Stimulated activated CD4-positive, alpha-beta T cell treated with anti-CD3 and anti-CD28 coated beads, Interleukin-2, amount 100 ng/mL, for 24 hours (primary cell): ENCODE measurements at regions not wholly inside any gene's neighbourhood (a gene's known extent, or its start where the extent isn't known, plus 50 kb on each side); places are given as distances from the start of the nearest gene placed in this dataset.
"Not testable (repeated sequence)": the region's sequence is repeated elsewhere in the genome, so short reads cannot be mapped to it uniquely, and the experiment has no call there.

ENCODE experiments used
- DNase-seq, 2 donors: peaks; one replicate each; pipeline ENCODE4 v3.0.0-alpha.2; 2020

DNA sequence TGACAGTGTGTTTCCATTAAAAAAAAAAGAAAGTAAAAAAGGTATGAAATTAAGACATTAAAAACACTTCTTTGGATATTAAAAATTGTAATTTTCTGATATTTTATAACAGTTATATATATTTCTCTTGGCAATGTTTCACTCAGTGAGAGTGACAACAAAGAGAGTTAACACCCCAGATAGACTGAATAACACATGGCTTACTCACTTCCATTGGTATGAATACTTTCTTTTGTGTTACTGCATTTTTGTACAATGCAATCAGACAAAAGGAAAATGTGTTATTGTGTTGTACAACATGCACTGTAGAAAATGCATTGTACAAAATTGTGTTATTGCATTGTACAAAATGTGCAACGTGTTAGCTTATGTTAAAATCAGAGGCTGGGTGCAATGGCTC, 676.6 kb upstream of the AMELY start:
- not testable (repeated sequence) for DNase-seq

DNA sequence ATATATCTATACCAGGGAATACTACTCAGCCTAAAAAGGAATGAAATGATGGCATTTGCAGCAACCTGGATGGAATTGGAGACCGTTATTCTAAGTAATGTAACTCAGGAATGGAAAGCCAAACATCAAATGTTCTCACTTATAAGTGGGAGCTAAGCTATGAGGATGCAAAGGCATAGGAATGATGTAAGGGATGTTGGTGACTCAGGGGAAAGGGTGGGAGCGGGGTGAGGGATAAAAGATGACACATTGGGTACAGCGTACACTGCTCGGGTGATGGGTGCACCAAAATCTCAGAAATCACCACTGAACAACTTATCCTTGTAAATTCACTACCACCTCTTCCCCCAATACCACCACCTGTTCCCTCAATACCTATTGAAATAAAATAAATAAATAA, 651.0 kb upstream of the AMELY start:
- no peak for DNase-seq

DNA sequence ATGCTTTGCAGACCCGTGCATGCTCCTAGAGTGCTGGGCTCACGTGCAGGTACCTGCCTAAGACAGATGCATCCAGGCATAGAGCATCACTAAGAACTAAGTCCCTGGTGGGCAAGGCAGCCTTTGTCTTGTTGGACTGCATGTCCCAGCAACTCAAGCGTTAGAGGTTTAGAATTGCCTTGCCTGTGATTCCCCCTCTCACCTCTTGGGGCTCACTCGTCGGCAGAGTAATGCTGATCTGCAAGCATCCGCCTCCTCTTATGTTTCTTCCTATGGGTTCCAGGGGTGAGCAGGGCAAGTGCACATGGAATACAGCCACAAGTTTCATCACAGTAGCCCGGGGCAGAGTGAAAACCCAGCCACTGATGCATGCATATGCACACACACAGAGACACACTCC, 646.1 kb upstream of the AMELY start:
- DNase-seq = peak in 1 of 2 donors; percentile 0

DNA sequence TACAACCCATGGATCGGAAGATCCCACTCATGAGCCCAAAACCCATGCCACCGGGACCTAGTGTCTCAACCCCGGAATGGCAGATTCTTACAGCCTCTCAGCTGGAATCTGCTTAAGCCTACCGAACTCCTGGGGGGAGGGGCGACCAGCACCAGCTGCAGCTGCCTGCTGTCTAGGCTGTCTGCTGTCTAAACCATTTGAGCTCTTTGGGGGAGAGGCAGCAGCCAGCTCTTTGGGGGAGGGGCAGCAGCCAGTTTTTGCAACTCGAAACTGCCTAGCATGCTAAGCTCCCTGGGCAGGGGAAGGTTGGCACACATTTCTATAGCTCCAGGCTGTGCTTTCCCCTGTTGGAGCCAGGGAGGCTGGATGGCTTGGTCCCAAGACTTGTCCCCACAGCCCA, 643.5 kb upstream of the AMELY start:
- DNase-seq = no peak

DNA sequence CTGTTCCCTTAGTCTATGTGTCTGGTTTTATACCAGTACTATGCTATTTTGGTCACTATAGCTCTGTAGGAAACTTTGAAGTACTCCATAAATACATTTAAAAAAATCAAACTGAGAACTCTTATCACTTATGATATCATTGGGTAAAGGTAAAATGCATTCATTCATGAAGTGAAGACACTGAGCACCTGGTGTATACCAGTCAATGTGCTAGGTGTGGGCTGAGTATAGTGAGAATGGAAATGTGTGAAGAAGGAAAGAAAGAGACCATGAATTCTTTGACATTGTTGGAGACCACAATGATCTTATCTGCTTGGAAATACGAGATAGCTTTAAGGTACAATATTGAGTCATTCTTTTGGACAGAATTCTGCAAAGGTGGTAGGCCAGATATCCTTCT, 633.5 kb upstream of the AMELY start:
- no peak for DNase-seq

DNA sequence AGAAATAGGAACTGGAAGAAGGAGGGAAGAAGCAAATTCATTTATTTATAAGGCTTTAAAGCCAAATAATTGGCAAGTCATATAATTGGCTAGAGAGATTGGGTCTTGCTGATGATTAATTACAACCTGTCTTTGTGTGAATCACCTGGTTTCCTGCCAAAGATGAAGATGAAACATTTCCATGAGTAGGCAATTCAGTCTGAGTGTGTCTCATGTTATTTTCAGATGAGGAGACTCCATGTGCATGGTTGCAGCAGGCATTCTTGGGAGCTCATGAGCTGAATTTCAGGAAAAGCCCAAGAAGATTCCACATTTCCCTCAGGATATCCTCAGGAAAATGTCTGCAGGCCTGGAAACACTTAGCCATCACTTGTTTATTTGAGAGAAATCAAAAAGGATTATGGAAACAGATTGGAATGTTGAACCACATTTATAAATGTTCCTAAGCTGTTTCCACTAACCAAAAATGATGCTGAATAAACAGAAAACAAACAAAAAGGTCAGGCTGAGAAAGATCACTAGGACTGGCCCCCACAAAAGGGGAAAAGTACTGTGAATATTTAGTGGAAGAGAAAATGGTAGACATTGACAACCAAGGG, 632.7 kb upstream of the AMELY start:
- no peak for DNase-seq

DNA sequence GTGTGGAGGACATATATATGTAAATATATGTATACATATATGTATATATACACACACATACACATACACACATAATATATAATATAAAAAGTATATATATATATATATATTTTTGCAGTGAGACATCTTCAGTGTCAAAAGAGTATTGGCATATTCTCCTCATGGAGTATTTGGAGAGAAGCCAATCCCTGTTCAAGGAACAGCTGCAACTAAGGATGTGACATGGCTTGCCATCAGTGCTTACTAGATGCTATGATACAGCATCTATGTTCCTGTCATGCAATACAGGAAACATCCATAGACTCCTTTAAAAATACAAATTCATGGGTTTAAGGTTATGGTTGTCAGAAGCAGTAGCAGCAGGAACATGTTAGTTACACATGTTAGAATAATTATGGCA, 632.0 kb upstream of the AMELY start:
- DNase-seq = no peak

DNA sequence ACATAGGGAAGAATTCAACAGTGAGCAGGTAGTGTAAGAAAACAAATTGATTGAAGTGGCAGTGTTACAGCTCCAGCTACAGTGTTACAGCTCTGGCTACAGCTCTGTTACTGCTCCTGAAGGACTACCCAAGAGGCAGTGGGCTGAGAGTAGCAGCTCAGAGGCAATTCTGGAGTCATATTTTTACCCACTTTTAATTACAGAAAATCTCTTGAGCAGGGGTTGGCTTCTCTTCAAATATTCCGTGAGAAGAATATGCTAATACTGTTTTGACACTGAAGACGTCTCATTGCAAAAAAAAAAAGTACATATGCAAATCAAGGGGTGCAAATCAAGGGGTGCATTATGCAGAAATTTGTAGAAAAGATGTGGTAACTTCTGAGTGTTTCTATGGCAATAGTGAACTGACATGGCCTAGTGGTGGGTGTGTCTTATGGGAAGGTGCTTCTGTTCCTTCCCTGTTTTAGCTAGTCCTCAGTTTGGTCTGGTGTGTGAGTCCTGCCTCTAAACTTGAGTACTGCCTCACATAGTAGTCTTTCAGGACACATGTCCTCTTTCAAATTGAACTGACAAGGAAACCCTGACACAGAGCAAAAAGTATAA, 630.8 kb upstream of the AMELY start:
- no peak for DNase-seq

DNA sequence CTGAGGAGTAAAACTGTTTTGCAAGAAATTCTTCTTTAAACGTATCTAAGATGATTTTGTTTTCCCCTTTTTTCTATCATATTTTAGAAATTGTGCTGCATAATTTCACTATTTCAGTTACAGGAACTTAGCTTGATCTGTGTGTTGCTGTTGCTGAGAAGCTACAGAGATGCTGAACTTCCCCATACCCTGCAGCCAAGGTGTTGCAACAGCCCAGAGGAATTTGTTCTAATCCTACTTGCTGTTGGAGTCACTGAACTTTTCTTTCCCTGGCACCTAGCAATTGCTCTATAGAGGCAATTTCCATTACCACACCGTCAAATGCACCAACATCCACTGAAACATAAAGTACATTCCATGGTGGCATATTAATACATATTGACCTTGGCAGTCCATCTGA, 617.8 kb upstream of the AMELY start:
- no peak for DNase-seq

DNA sequence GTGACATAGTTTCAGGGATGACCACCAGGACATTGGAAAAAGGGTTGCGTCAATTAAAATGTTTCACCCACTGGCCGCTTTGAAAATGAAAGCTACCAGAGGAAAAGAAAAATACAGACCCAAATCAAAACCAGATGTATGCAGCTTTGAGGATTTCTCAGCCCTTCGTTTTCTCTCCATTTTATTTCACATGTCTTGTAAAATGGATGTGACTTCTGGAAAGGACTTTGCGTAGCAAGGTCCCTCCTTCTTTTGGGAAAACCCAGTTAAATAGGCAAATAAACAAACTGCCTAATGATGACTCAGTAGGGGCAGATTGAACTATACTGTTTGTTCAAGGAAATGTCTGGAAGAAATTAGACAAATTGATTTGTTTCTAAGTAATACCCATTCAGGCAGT, 616.0 kb upstream of the AMELY start:
- DNase-seq = not testable (repeated sequence)

DNA sequence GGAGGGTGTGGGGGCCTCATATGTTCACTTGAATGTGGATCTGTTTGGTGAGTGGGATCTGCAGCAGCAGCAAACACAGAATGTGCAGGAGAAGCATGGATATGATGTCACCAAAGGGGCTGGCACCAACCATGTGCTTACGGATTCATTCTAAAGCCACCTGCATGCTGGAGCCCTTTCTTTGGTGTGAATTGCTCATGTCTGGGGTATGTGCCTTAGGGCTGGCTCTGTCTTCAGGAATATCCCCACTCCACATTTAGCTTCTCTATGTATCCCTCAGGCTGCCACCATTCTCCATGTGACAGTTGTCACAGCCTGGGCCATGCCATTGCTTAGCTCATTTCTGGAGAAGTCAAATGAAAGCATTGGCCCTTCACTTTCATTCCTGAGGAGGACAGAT, 606.8 kb upstream of the AMELY start:
- no peak for DNase-seq

DNA sequence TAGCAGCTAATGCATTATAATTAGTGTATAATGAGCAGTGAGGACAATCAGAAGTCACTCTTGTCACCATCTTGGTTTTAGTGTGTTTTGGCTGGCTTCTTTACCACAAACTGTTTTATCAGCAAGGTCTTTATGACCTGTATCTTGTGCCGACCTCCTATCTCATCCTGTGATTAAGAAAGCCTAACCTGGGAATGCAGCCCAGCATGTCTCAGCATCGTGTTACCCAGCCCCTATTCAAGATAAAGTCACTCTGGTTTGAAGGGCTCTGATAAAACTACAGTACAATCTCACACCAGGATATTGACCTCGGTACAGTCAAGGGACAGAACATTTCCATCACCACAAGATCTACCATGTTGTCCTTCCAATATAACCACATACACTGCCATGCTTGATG, 604.7 kb upstream of the AMELY start:
- DNase-seq = no peak

DNA sequence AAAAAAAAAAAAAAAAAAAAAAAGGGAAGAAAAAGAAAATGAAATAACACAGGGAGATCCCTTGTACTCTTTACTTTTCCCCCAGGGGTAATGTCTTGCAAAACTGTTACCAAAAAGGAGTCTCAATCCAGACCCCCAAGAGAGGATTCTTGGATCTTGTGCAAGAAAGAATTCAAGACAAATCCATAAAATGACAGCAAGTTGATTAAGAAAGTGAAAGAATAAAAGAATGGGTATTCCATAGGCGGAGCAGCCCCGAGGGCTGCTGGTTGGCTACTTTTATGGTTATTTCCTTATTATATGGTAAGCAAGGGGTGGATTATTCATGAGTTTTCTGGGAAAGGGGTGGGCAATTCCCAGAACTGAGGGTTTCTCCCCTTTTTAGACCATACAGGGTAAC, 604.3 kb upstream of the AMELY start:
- no peak for DNase-seq

DNA sequence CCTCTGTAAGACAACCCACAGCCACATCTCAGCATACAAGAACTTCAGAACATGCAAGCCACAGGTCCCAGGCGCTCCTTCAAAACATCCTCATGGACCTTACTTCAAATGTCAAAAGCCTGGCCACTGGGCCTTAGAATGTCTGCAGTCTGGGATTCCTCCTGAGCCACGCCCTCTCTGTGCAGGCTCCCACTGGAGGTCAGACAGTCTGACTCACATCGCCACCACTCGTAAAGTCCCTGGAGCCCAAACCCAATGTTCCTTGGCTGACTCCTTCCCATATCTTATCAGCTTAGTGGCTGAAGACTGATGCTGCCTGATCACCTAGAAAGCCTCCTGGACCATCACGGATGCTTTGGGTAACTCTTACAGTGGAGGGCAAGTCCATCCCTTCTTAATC, 591.3 kb upstream of the AMELY start:
- DNase-seq = no peak

DNA sequence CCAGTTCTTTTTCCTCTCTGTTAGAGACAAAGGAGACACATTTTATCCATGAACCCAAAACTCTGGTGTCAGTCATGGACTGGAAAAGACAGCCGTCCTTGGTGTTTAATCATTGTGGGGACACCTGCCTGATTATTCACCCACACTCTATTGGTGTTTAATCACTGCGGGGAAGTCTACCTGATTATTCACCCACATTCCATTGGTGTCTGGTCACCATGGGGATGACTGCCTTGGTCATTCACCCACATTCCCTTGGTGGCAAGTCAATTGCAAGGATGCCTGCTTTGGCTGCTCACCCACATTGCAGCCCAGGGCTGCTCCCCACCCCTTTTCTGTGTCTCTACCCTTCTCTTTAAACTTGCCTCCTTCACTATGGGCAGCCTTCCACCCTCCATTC, 589.7 kb upstream of the AMELY start:
- no peak for DNase-seq

DNA sequence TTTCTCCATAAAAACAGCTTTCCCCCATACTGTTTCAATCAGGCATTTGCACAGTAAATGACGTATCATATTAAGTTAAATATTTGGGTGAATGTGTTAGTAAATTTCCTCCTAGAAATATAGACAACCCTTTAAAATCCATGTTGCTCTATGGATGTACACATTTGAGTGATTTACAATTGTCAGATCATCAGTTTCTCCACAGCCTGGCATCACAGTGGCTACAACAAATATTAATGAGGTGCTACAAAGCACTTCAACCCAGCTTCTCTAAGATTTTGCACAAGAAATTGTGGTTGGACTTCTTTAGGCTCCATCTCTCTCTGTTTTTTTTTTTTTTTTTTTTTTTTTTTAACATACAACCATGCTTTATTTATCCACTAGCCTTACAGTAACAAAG, 584.4 kb upstream of the AMELY start:
- no peak for DNase-seq

DNA sequence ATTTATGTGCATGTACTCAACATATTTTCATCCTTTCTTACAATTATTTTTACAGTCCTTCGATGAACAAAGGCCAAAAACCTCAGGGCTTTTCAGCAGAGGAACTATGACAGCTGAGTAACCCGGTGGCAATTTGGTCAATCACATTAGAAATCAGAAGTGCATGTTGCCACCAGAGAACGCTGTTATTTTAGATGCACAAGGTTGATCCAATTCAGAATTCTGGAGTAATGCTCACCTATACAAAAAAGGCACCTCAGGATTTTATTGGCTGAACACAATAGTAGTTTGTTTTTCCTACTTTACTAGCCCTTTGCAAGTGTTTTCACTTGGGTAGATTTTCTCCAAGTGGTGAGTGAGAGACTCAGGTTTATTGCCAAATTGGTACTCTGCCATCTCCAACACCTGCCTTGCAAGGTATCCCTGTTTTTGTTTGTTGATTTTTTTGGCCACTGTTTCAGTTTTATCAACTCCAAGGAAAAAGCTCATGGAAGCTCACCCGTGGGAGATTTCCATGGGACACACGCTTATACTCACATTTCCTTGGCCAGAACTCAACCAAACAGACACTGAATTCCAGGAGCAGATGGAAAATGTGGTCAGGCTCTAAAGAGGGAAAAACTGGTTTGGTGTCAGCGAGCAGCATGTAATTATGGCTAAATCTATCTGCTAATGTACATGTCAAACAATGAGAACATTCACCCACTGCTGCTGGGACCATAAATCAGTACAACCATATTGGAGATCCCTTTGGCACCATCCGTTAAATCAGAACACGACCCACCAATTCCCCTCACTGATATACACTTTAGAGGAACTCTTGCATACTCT, 573.1 kb upstream of the AMELY start:
- DNase-seq = not testable (repeated sequence)

DNA sequence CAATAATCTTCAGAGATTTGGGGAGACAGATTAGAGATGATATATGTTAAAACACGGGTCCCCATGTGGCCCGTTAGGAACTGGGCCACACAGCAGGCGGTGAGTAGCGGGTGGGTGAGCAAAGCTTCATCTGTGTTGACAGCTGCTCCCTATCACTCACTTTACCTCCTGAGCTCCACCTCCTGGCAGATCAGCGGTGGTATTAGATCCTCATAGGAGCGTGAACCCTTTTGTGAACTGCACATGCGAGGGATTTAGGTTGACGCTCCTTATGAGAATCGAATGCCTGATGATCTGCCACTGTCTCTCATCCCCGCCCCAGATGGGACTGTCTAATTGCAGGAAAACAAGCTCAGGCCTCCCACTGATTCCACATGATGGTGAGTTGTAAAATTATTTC, 560.4 kb upstream of the AMELY start:
- no peak for DNase-seq

DNA sequence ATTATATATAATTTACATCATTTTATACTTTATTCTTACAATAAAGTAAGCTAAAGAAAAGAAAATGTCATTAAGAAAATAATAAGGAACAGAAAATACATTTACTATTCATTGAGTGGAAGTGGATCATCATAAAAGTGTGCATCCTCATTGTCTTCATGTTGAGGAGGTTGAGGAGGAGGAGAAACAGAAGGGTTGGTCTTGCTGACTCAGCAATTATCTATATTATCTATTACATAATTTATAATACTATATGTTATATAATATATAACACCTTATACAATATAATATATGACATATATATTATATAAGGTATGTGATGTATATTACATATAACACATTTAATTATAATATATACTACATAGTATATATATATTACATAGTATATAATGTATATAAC, 558.5 kb upstream of the AMELY start:
- no peak for DNase-seq

DNA sequence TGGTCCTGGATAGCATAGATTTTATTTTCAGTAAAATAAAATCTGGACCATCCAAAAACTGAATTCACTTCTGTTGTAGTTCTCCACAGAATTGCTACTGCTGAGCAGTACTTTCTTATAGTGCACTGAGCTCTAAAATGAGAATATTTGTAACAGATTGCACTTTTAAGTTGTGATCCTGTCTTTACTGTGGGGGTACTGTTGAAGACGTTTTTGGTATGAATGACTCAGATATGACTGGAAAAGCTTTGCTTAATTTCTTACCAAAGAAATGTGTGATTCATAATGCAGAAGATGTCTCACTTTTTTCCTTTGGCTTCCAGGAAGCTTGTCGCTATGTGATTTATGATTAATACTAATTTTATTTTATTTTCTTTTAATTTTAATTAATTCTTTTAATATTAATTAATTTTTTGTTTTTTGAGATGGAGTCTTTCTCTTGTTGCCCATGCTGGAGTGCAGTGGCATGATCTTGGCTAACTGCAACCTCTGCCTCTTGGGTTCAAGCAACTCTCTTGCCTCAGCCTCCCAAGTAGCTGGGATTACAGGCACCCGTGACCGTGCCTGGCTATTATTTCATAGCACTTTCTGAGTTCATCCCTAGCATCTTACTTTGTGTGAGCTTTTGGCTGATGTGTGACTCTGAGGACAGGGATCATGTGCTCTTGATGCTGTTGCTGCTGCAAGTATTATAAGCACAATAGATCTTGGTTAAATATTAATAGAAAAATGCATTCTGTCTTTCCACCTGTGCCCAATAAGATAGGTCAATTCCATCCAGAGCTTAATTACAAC, 557.6 kb upstream of the AMELY start:
- no peak for DNase-seq

DNA sequence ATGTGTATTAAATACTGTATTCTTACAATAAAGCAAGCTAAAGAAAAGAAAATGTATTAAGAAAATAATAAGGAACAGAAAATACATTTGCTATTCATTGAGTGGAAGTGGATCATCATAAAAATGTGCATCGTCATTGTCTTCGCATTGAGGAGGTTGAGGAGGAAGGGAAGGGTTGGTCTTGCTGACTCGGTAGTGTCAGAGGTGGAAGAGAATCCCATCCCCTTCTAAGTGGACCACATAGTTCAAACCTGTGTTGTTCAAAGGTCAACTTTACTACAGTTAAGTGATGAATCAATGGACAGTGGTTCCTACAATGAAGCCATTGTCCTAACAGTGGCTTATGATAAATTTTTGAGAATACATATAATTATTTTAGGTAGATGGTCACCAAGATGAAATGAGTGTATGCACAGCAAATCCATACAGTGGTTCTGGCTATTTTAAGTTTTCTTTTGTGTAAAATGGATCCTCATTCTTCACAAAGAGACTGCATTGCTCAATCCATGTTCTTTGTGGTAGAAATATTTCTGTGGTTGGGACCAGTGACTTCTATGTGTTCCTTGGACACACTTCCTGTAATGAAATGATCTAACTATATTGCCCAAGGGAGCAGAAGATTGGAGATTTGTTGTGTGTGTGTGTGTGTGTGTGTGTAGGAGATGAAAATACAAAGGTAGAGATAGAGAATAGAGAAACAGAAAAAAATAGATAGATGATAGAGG, 556.4 kb upstream of the AMELY start:
- no peak for DNase-seq

DNA sequence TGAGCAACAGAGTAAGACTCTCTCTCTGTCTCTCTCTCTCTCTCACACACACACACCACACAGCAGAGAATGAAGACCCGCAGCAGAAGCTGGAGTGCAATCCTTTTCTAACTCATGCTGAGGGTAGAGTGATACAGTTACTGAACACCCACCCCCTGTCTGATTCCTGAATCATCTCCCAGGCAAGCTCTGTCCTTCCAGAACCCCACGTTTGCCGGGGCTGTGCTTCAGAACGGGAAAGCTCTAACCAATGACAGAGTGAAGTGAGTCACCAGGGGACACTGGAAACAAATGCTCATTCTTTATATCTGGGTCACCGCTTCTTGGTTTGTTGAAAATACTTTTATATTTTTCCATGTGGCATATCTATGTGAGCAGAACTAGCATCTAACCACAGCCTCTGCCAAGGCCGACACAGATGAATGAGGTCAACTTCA, 553.7 kb upstream of the AMELY start:
- DNase-seq = peak; percentile 30 to 47

DNA sequence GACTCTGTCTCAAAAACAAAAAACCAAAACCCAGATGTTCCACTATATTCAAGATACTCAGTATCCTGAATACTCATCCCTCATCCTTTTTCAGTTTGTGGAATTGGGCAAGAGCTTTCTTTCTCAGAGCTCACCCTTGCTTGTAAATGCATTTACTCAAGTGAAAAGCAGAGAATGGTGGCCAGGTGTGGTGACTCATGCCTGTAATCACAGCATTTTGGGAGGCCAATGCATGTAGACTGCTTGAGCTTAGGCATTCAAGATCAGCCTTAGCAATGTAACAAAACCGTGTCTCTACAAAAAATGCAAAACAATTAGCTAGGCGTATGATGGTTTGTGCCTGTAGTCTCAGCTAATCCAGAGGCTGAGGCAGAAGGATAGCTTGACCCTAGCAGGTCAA, 553.2 kb upstream of the AMELY start:
- DNase-seq = no peak
